ENCODE measurements at regions not wholly inside any gene's neighbourhood (a gene's known extent, or its start where the extent isn't known, plus 50 kb on each side); places are given as distances from the start of the nearest gene placed in this dataset.

GRCh38 chr6:2517401-2517800, 233.3 kb downstream of the MYLK4 start:
- H3K4me3 Mint-ChIP-seq: no peak overlapping the region
- H3K27ac Mint-ChIP-seq: no peak overlapping the region
- DNase-seq: no peak
- no peaks in the 10 kb centered on the region for H3K36me3 Mint-ChIP-seq (ENCODE audit: low read depth)
- peaks cover 14% of the 10 kb centered on the region for H3K27me3 Mint-ChIP-seq (ENCODE audit: insufficient read depth)
- peaks cover 5% of the 10 kb centered on the region for H3K4me1 Mint-ChIP-seq (ENCODE audit: low read depth)
- peaks cover 13% of the 10 kb centered on the region for H3K9me3 Mint-ChIP-seq
- no peak for TF ChIP-seq CTCF (IDR thresholded peaks at IDR 0.05)

- TF ChIP-seq CTCF (IDR thresholded peaks at IDR 0.05): no peak
- H3K36me3 Mint-ChIP-seq (ENCODE audit: low read depth): no peaks in the 10 kb centered on the region
- H3K9me3 Mint-ChIP-seq: peaks cover 14% of the 10 kb centered on the region
- peaks cover 14% of the 10 kb centered on the region for H3K27me3 Mint-ChIP-seq (ENCODE audit: insufficient read depth)
- no peak overlapping the region for H3K27ac Mint-ChIP-seq
- no peak for DNase-seq
- H3K4me1 Mint-ChIP-seq (ENCODE audit: low read depth): no peaks in the 10 kb centered on the region
- H3K4me3 Mint-ChIP-seq: no peak overlapping the region
Measured at GRCh38 chr6:2516059-2516458, 234.7 kb downstream of the MYLK4 start.

DNA sequence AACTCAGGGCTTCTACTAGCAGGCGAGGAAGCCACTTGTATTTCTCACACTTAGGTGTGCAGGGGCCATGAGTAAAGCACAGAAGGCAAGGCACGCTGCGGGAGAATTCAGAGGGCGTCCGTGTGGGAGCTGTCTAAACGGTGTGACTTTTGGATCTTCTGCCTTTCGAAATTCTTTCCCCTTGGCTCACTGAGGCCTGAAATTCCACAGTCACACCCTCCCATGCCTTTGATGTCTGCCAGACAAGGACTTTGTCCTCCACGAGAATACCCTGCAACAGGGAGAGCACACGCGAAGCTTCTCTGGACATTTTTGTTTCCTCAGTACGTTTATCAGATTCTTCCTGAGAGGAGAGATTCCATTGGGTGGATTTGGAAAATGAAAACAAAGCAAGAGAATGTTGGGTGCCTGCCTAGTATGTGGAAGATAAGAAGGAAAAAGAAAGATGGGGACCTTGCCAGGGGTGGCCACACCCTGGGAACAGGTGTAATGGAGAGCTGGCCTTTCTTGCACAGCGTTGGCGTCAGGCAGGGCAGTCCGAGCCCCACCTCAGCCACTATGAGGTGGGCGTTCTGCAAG, 235.7 kb downstream of the MYLK4 start:
- H3K27me3 Mint-ChIP-seq (ENCODE audit: insufficient read depth): peaks cover 14% of the 10 kb centered on the region
- H3K9me3 Mint-ChIP-seq: peaks cover 11% of the 10 kb centered on the region
- no peak overlapping the region for H3K27ac Mint-ChIP-seq
- no peak for TF ChIP-seq CTCF (IDR thresholded peaks at IDR 0.05)
- no peaks in the 10 kb centered on the region for H3K4me1 Mint-ChIP-seq (ENCODE audit: low read depth)
- no peak overlapping the region for H3K4me3 Mint-ChIP-seq
- H3K36me3 Mint-ChIP-seq (ENCODE audit: low read depth): no peaks in the 10 kb centered on the region
- no peak for DNase-seq

GRCh38 chr6:2512802-2513201, 237.9 kb downstream of the MYLK4 start:
- no peak for DNase-seq
- H3K4me3 Mint-ChIP-seq: no peak overlapping the region
- H3K27ac Mint-ChIP-seq: no peak overlapping the region
- no peak for TF ChIP-seq CTCF (IDR thresholded peaks at IDR 0.05)
- peaks cover 6% of the 10 kb centered on the region; the same call in 1 of the 2 replicates for H3K4me1 Mint-ChIP-seq (ENCODE audit: low read depth)
- peaks cover 20% of the 10 kb centered on the region for H3K27me3 Mint-ChIP-seq (ENCODE audit: insufficient read depth)
- peaks cover 10% of the 10 kb centered on the region; the same call in 1 of the 2 replicates for H3K9me3 Mint-ChIP-seq
- peaks cover 1% of the 10 kb centered on the region; the same call in 1 of the 2 replicates for H3K36me3 Mint-ChIP-seq (ENCODE audit: low read depth)

DNA sequence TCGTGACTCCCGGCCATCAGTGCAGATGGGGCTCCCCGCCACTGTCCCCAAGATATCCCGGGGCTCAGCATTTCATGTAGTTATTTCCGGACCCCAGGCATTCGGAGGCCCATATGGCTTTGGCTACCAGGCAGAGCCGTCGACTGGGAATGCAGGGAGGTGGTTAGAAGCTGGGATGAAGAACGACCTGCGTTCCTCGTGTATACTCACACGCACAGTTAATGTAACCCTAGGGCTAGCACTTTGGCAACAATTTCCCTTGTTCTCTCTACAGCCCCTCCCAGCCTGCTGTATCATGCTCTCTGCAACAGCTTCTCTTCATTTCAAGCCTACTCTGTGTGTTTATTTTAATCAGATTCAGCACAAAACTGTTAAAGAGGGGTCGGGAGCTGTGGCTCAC, 240.4 kb downstream of the MYLK4 start:
- peaks cover 6% of the 10 kb centered on the region; the same call in 1 of the 2 replicates for H3K4me1 Mint-ChIP-seq (ENCODE audit: low read depth)
- no peak for TF ChIP-seq CTCF (IDR thresholded peaks at IDR 0.05)
- H3K27ac Mint-ChIP-seq: no peak overlapping the region
- peaks cover 20% of the 10 kb centered on the region for H3K27me3 Mint-ChIP-seq (ENCODE audit: insufficient read depth)
- H3K36me3 Mint-ChIP-seq (ENCODE audit: low read depth): peaks cover 5% of the 10 kb centered on the region; the same call in 1 of the 2 replicates
- H3K9me3 Mint-ChIP-seq: peaks cover 19% of the 10 kb centered on the region; the same call in 1 of the 2 replicates
- no peak overlapping the region for H3K4me3 Mint-ChIP-seq
- no peak for DNase-seq

All from HFFc6 (cell line).